NCI-H2107 (cell line): ENCODE measurements at regions not wholly inside any gene's neighbourhood (a gene's known extent, or its start where the extent isn't known, plus 50 kb on each side); places are given as distances from the start of the nearest gene placed in this dataset.
"Not testable (repeated sequence)": the region's sequence is repeated elsewhere in the genome, so short reads cannot be mapped to it uniquely, and the experiment has no call there.

Experiments
- DNase-seq: peaks from one replicate; lab custom pipeline; 2025; lab: John Stamatoyannopoulos, UW

DNA sequence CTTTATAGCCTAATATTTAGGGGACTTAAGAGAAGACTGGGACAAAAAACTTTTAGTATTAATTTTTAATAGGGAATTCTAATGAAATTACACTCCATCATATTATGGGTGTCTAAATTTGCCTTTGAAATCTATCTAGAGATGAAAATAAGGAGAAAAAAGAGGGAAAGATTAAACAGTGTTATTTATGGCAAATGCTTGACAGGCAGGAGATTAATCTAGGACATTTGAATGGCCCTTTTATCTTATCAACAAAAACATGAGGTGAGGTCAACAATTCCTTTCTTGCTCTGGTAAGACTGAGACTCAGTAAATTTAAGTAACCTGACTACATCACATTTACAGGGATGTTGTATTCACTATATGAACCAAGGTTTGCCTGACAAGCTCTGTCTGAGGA is 852.8 kb upstream of the CTNND2 start:
- DNase-seq = no peak

DNA sequence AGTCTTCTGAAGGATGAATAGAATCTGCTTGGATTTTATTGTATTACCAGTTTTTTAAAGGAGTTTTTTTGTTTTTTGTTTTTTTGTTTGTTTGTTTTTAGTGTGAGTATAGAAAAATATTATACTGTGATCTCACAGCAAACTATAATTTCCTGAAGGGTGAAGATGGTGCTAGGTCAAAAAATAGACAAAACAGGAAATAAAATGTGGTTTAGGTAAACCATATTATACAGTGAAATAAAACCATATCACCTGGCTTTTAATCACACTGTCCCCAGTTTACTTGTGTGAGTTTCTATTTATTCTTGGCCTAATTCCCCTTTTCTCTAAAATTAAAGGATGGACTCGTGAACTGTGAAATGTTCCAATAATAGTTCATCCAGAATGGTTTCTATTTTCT is 841.3 kb upstream of the CTNND2 start:
- no peak for DNase-seq

DNA sequence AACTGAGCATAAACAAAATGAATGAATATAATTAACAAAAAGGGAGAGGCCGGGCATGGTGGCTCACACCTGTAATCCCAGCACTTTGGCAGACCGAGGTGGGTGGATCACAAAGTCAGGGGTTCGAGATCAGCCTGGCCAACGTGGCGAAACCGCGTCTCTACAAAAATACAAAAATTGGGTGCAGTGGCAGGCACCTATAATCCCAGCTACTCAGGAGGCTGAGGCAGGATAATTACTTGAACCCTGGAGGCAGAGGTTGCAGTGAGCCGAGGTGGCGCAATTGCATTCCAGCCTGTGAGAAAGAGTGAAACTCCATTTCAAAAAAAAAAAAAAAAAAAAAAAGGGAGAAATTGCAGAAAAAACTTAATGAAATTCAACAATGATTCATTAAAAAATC is 839.3 kb upstream of the CTNND2 start:
- no peak for DNase-seq

DNA sequence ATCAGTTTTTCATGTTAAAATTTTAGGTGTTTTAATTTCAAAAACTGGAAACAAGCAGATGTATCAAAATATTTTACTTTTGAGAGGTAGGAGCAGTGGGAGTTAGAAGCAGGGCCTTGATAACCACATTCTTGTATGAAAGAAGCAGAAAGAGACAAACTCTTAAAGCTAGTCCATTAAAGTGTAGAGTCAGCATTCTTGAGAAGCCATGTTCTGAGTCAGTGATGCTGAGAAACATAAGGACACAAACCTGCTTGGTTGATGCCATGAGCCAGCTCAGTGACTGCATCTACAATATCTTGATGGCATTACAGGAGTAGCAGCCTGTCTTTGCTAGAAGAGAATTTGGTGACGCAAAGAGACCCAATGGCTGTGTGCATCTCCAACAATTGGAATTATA is 826.1 kb upstream of the CTNND2 start:
- no peak for DNase-seq

DNA sequence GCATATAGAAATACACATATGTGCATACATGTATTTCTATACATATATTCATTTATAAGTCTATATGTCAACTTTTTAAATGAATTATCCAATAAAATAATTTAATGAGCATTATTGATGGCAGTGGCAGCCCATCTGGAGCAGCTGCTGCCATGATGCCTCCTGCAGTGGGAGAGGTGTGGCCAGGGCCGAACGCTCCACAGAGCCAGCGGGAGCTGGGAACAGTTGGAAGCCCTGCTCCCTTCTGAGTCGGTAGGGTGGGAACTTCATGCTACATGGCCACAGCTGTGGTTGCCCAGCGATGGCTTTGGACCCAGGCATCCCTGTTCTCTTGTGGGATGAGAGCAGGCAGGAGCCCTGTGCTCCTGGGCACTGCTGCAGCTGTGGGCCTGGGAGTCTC is 812.4 kb upstream of the CTNND2 start:
- DNase-seq = no peak

DNA sequence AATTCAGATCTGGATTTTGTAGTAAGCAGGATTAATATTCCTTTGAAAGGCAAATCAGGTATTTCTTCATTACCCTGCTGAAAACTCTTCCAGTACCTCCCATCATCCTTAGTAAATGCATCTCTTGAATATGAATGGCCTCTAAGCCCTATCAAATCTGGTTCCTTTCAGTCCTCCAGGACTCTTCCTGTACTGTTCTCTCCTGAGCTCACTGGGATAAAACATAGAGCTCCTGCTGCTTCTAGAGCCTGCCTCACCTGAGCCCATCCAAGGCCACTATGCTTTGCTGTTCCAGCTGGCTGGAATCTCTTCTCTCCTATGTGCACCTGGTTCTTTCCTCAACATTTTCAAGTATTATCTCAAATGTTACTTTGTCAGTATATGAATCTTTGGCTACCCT is 803.3 kb upstream of the CTNND2 start:
- DNase-seq = no peak

DNA sequence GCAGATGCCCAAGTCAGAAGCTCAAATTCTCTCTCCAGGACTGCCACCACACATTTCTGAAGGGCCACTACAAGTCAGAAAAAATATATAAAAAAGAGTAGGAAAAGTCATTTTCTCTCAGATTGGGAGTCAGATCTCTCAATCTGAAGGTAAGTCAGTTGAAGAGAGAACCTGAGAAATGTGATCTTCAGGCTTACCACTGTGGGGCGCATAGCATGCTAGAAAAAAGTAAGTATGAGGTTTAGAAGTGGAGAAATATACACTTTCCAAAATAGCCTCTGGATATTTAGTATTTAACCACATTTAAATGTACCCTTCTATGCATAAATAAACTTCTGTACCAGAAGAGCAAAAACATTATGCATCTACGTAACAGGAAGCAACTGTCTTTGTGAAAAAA is 800.7 kb upstream of the CTNND2 start:
- DNase-seq = no peak

DNA sequence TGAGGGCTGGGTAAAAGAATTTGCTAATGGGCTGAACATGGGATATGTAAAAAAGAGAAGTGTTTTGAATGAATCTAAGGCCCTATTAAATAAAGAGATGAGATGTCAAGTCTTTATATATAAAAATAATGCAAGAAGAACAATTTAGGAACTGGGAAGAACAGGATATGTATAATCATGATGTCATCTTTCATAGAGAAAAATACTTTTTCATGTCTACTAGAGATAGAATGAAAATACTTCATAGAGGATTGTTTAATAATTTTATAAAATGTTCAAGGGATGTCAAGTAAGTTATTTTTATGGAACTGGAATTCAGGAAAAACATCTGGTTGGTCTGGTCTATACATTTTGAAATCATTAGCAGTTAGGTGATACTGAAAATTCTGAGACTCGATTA is 799.0 kb upstream of the CTNND2 start:
- DNase-seq = no peak

DNA sequence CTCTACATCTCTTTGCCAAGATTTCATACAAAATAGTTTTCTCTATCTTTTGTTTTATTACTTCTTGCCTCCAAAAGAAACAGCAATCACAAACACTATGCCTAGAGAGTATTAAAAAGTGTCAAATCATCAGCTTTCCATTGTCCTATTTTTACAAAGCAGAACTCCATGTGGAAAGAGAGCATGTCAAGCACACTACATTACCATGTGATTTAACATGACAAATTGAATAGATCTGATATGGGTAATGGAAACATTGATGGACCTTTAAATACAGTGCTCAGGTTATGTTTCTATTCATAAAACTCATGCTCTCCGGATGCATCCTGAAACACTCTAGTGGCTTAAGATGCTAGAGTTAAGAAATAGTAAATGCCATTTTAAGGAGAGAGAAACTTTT is 791.4 kb upstream of the CTNND2 start:
- DNase-seq = no peak

DNA sequence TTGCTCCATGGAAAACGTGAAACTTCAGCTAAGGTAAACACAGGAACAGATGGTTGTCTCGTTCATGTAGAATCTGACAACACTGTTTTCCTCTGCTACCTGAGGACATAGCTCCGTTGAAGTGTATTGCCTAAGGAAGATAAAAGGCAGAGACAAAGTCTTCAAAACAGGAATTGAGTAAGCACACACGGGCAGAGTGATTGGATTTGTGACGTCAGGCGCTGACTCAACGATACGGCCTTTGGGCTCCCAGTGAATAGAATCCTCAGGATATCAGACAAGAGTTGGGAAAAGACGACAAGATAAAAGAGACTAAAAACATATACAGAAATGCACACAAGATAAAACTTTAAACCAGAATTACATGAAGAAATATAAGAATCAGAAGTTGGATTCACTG is 787.1 kb upstream of the CTNND2 start:
- DNase-seq = no peak

DNA sequence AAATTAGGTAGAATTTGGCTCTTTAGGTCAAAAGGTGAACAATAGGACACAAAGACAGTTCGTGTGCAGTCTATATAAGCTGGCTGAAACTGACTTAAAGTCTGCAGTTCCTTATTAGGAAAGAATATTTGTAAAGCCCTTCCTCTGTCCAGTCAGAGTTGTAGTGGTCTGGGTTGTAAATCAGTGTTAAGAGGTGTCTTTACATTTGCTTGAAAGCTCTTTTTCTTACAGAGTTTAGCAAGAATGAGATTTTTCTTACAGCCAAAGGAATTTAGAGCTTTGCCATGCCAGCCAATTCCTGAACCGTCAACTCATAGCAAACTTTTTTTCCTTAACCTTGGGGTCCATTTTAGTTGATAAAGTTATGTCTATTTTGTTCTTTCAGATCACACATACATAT is 786.1 kb upstream of the CTNND2 start:
- DNase-seq = no peak

DNA sequence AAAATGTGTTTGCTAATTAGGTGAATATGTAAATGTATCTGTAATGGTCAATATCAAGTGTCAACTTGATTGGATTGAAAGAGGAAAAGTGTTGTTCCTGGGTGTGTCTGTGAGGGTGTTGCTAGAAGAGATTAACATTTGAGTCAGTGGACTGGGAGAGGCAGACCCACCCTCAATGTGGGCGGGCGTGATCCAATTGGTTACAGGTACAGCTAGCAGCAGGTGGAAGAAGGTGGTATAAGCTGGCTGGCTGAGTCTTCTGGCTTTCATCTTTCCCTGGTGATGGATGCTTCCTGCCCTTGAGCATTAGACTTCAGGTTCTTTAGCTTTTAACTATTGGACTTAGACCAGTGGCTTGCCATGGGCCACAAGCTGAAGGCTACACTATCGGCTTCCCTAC is 779.0 kb upstream of the CTNND2 start:
- no peak for DNase-seq

DNA sequence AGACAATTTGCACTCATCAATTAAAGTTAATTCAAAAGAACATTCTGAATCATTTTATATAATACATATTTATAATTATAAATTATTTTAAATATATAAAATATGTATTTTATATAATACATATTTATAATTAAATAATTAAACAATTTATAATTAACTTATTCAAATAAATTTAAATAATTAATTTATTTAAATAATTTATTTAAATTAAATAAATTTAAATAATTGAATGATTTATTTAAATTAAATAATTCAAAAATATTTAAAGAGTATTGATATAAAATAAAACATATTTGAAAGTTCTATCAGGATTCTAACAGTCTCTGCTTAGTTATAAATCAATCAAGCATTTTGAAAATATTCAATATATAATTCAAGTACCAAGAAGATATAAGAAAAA is 775.5 kb upstream of the CTNND2 start:
- no peak for DNase-seq

DNA sequence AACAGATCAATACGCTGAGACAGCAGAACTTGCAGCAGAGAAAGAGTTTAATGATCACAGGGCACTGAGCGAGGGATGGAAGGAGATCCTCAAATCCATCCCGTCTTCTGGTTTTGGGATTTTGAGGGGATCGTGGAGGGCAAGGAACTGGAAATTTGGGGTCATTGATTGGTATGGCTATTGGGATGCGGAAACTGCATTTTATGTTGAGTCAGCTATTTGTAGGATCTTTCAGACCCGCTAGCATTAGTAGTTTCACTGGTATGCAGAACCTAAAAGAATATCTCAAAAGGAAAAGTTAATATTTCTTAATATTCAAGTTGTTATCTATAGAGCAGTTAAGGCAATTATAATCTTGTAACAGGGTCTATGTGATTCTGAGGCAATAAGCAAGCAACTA is 771.7 kb upstream of the CTNND2 start:
- no peak for DNase-seq

DNA sequence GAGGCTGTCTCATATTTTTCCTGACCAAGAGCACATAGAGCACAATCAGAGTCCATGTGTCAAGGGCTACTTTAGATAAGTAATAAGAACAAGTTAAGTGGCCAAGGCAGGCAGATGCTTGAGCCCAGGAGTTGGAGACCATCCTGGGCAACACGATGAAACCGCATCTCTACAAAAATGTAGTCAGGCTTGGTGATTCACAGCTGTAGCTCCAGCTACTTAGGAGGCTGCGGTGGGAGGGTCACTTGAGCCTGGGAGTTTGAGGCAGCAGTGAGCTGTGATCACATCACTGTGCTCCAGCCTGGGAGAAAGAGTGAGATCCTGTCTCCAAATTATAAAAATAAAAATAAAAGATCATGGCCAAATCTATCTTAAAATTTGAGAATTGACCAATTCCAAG is 767.9 kb upstream of the CTNND2 start:
- no peak for DNase-seq

DNA sequence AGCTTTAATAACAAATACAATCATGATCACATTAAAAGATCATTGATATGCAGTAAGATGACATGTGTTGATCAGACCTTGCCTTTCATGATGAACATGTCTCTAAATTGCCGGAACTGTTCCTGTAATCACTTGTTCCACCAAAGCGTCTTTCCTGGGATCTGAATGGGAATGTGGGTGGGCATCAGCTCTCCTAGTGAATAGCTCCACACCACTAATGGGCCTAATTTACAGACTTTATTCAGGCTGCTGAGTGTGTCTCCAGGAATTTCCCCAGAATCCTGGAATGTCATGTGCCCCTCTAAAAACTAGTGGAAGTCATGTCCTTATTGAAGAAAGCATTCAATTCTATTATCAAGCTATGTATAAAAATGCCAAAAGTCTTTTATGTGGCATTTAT is 765.1 kb upstream of the CTNND2 start:
- DNase-seq = no peak

DNA sequence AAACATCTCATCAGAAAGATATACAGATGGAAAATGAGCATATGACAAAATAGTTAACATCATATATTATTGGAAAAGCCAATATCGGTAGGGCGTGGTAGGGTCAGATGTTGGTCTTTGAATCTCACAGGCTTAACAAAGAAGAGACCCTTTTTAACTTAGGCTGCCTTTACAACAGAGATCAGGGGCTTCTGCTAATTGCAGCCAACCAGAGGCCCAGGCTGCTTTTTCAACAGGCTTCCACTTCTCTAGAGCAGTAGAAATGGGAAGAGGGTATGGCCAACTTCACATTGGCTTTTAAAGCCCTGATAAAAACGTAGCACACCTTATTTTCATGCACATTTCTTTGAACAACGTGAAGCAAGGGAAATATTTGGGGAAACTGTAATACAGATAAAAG is 764.3 kb upstream of the CTNND2 start:
- no peak for DNase-seq

DNA sequence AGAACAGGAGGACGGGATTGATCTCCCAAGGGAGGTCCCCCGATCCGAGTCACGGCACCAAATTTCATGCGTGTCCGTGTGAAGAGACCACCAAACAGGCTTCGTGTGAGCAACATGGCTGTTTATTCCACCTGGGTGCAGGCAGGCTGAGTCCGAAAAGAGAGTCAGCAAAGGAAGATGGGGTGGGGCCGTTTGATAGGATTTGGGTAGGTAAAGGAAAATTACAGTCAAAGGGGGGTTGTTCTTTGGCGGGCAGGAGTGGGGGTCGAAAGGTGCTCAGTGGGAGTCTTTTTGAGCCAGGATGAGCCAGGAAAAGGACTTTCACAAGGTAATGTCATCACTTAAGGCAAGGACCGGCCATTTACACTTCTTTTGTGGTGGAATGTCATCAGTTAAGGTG is 763.6 kb upstream of the CTNND2 start:
- not testable (repeated sequence) for DNase-seq

DNA sequence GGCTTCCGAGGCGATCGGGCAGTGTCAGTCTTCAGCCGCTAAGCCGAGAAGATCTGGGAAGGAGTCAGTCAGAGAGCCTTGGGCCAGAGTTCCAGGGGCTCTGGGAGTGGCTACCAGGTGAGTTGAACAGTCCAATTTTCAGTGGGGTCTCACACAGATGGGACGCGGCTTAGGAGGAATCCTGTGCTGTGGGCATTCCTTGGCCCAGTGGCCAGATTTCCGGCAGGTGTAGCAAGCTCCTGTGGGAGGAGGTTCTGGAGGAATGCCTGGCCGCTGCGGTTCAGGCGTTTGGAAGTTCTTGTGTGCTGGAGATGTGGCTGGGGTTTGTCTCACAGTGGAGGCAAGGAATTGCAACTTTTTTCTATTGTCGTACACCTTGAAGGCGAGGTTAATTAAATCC is 761.5 kb upstream of the CTNND2 start:
- DNase-seq = not testable (repeated sequence)

DNA sequence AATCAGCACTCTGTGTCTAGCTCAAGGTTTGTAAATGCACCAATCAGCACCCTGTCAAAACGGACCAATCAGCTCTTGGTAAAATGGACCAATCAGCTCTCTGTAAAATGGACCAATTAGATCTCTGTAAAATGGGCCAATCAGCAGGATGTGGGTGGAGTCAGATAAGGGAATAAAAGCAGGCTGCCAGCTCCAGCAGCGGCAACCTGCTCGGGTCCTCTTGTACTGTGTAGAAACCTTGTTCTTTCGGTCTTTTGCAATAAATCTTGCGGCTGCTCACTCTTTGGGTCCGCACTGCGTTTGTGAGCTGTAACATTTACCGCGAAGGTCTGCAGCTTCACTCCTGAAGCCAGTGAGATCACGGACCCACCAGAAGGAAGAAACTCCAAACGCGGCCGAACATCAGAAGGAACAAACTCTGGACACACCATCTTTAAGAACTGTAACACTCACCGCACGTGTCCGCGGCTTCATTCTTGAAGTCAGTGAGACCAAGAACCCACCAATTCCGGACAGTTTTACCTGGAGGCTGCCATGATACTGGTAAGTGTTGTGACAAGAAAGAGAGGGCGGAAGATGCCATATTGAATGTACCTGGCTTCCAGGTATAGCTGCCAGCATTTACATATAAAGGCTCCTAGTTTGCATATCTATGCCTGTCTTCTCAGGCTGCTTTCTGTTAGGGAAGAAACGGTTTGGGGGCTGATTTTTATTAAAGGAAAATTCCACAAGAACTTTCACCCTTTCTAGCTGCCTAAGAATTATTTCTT is 758.5 kb upstream of the CTNND2 start:
- no peak for DNase-seq

DNA sequence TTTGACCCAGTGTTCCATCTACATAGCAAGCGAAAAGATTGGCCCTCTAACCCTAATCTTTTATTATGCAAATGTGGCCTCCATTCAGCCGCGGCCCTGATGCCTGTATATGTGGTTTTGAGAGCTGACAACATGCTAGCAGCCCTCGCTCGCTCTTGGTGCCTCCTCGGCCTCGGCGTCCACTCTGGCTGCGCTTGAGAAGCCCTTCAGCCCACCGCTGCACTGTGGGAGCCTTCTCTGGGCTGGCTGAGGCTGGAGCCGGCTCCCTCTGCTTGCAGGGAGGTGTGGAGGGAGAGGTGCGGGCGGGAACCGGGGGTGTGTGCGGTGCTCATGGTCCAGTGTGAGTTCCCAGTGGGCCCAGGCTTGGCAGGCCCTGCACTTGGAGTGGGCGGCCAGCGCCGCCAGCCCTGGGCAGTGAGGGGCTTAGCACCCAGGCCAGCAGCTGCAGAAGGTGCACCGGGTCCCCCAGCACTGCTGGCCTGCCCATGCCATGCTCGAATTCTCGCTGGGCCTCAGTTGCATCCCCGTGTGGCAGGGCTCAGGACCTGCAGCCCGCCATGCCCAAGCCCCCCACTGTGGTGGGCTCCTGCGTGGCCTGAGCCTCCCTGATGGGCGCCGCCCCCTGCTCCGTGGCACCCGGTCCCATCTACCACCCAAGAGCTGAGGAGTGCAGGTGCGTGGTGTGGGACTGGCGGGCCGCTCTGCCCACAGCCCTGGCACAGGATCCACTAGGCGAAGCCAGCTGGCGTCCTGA is 757.5 kb upstream of the CTNND2 start:
- DNase-seq = no peak

DNA sequence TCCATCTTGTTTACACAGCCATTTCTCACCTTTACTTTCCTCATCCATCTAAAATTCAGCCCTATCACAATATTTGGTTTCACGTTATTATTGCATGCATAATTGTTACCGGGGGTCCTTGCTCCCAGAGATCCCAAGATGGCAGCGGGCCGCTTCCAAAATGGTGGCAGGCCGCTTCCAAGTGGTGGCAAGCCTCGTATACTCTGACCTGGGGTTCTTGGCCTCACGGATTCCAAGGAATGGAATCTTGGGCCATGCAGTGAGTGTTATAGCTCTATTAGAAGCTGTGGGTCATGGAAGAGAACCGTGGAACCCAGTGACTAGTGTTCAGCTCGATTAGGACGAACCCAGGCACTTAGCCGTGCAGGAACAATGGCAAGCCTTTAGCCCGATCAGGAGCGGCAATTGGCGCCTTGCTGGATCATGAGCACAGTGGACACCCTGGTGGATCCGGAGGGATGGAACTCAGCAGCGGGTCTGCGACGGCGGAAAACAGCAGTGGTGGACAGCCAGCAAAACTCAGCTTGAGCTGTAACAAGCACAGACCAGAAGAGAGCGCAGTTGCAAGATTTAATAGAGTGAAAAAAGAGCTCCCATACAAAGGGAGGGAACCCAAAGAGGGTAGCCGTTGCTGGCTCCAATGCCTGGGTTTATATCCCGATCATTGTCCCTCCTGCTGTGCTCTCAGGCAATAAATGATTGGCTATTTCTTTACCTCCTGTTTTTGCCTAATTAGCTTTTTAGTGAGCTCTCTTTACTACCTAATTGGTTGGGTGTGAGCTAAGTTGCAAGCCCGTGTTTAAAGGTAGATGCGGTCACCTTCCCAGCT is 756.2 kb upstream of the CTNND2 start:
- not testable (repeated sequence) for DNase-seq

DNA sequence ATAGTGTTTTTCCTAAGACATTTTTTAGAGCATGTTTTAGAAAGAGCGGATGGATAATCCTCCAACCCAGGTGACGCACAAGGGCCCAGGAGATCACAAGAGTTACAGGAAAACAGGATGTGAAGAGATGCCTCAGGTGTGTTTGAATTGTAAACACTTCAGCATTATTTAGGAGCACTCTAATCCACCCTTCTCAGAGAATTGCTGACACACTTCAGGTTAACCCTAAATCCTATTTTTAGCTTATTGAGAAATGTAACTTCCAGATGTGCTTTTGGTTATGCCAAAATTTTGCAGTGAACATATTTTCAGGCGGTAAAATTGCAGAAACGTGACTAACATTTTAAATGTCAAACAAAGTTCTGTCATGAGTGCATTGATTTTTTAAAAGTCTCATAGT is 755.4 kb upstream of the CTNND2 start:
- no peak for DNase-seq
